Body of pancreas (tissue), 4 donors: ENCODE measurements at regions not wholly inside any gene's neighbourhood (a gene's known extent, or its start where the extent isn't known, plus 50 kb on each side); places are given as distances from the start of the nearest gene placed in this dataset.

Source experiments
- ATAC-seq: fragments of 150-250 bp; one replicate; pipeline ENCODE4 v1.9.1; 2016
- DNase-seq, 4 donors: peaks; one replicate each; pipeline ENCODE4 v3.0.0-alpha.2; 2019
- H3K27ac ChIP-seq, 4 donors: fragments of 200-600 bp; sonication (generic); 1 replicate in 3 of 4; 2 replicates in 1 of 4; pipeline versions ENCODE4 v1.5.1 to v1.6.1; 2016 to 2019; ENCODE audit warnings: mild to moderate bottlenecking in 1 of 4, mixed read lengths in 1 of 4, moderate library complexity in 1 of 4
- H3K27me3 ChIP-seq, 2 donors: fragments of 200-600 bp; sonication (generic); one replicate each; pipeline ENCODE4 v1.6.0; 2016; ENCODE audit warnings: mild to moderate bottlenecking in 1 of 2
- H3K36me3 ChIP-seq, 2 donors: fragments of 200-600 bp; sonication (generic); replicated peaks in 1 of 2; 2 replicates each; pipeline ENCODE4 v1.5.1; 2016; ENCODE audit warnings: low read depth in 2 of 2; ENCODE audit not compliant: insufficient read depth in 1 of 2
- H3K4me1 ChIP-seq: fragments of 200-600 bp; sonication (generic); one replicate; pipeline ENCODE4 v1.6.0; 2016
- H3K4me3 ChIP-seq, 2 donors: fragments of 200-600 bp; sonication (generic); 1 replicate in 1 of 2; 2 replicates in 1 of 2; pipeline ENCODE4 v1.5.1; 2016 to 2019
- H3K9me3 ChIP-seq, 3 donors: fragments of 200-600 bp; sonication (generic); 1 replicate in 2 of 3; 2 replicates in 1 of 3; pipeline ENCODE4 v1.5.1; 2016
- CTCF ChIP-seq, 7 experiments: fragments of 450-650 bp in 4 of 7; fragments of 200-600 bp in 3 of 7; sonication (generic) in 3 of 7; IDR thresholded peaks; one replicate each; pipeline ENCODE4 v1.5.1; 2016 to 2019; ENCODE audit warnings: antibody characterized with exemption in 7 of 7
- POLR2A ChIP-seq, 3 donors: fragments of 450-650 bp; IDR thresholded peaks; one replicate each; pipeline ENCODE4 v1.6.1; 2016; ENCODE audit warnings: antibody characterized with exemption in 3 of 3, mild to moderate bottlenecking in 2 of 3
- WGBS, 2 donors: methylation state at CpG; one replicate each; pipeline ENCODE4 v1.1.5; 2017; 5-methylcytosine and 5-hydroxymethylcytosine counted together
- intact Hi-C: fragments of 100-400 bp; cut with DNase I; formaldehyde crosslinking; loops from one replicate; pipeline ENCODE4 v1.15.1; 2023

DNA sequence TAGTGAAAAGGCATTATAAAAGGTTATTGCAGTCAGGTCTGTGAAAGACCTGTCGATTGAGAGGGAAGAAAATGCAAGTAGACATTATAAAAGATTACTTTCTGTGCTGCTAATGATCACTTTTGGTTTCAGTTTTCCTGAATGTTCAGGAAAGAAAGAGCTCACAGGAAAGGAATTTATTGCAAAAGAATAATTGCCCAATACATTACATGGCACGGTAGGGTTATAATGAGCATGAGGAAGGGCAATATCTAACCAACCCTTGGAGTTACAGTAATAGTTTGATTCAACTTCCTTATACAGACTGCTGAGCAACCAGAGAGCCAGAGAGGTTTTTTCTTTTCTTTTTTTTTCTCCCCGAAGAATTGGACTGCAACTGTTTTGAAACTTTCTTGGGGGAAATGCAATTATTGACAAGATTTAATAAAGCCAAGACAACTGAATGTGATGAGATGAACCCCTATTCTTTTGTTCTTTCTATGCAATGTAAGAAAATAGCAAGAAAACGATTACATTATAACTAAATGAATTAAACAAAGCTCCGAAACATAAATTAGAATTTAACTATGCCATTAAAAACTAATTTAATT is 247.0 kb downstream of the C4orf33 start:
- Histone ChIP-seq H3K4me3 (no peak overlapping the region), H3K36me3 (no peaks in the 10 kb centered on the region), H3K27me3 (no peaks in the 10 kb centered on the region), H3K9me3 (no peaks in the 10 kb centered on the region), H3K4me1 (no peaks in the 10 kb centered on the region), H3K27ac (peak overlapping the region in 3 of 4 donors; percentile 47 to 70 (median 61))
- no peak for DNase-seq
- no peak for TF ChIP-seq POLR2A (IDR thresholded peaks at IDR 0.05)
- peak; percentile 95 for ATAC-seq
- intact Hi-C loops = no loop called here
- 25 to 26% methylated on average over 5 of the region's 5 CpGs for WGBS, 2 donors

GRCh38 chr4:129344058-129344457 is 248.1 kb downstream of the C4orf33 start:
- ATAC-seq = peak; percentile 67
- Histone ChIP-seq H3K27ac (no peak overlapping the region), H3K36me3 (no peaks in the 10 kb centered on the region), H3K4me3 (no peak overlapping the region), H3K9me3 (no peaks in the 10 kb centered on the region), H3K27me3 (no peaks in the 10 kb centered on the region), H3K4me1 (no peaks in the 10 kb centered on the region)
- DNase-seq = peak; percentile 13 to 46 (median 28)
- intact Hi-C loops = no loop called here
- peak; percentile 31 to 63 (median 52) for TF ChIP-seq CTCF (IDR thresholded peaks at IDR 0.05)
- no peak for TF ChIP-seq POLR2A (IDR thresholded peaks at IDR 0.05)
- WGBS, 2 donors = 26 to 29% methylated on average over 11 of the region's 11 CpGs

- ATAC-seq = no peak
Observed at GRCh38 chr4:129345609-129346008, 249.7 kb downstream of the C4orf33 start.

DNA sequence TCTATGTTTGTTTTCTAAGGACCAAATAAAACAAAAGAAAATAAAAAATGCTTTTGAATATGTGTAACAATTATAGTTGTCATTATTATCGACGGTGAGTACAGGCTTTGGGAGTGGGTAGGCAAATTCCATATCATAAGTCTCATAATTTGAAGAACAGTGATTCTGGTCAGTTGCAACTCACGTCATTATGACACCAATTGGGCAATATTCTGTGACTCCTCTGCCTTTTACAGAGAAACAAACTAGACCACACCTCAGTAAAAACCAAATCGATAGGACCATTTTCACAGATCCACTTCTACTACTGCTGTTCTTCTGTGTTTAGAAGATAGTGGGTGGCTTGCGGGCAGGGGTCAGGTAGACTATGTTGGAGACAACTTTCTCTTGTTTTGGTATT is 250.1 kb downstream of the C4orf33 start:
- H3K9me3 ChIP-seq = no peaks in the 10 kb centered on the region
- no peaks in the 10 kb centered on the region for H3K27me3 ChIP-seq
- H3K4me1 ChIP-seq = no peaks in the 10 kb centered on the region
- no peak overlapping the region for H3K27ac ChIP-seq
- TF ChIP-seq POLR2A (IDR thresholded peaks at IDR 0.05) (no peak), CTCF (IDR thresholded peaks at IDR 0.05) (no peak)
- no peak for ATAC-seq
- no peak for DNase-seq
- WGBS, 2 donors = 64 to 70% methylated on average over 5 of the region's 5 CpGs
- intact Hi-C loops = no loop called here
- no peak overlapping the region for H3K4me3 ChIP-seq
- no peaks in the 10 kb centered on the region for H3K36me3 ChIP-seq

More at GRCh38 chr4:129345609-129346008, 249.7 kb downstream of the C4orf33 start:
- Histone ChIP-seq H3K27me3 (no peaks in the 10 kb centered on the region), H3K4me1 (no peaks in the 10 kb centered on the region), H3K27ac (no peak overlapping the region), H3K9me3 (no peaks in the 10 kb centered on the region), H3K4me3 (no peak overlapping the region), H3K36me3 (no peaks in the 10 kb centered on the region)
- no peak for TF ChIP-seq POLR2A (IDR thresholded peaks at IDR 0.05)
- TF ChIP-seq CTCF (IDR thresholded peaks at IDR 0.05) = no peak
- DNase-seq = no peak
- intact Hi-C loops = no loop called here
- WGBS, 2 donors = 81 to 82% methylated on average over 4 of the region's 4 CpGs

DNA sequence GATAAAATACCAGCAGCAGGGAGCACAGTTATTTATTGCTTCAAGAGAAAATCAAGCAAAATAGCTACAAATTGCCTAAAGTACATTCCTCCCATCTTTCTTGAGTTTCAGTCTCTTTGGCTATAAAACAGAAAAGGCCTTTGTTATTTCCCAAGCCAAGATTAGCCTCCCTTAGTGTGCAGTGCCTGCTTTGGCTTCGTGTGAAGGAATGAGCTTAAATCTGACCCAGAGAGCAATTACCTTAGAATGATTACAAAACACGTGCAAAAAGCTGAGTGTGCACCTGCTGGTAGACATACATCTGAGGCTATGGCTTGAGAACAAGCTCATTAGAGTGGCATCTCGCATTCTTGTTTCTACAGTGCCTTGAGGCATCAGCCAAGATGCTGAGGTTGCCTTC is 250.8 kb downstream of the C4orf33 start:
- no peak for DNase-seq
- TF ChIP-seq POLR2A (IDR thresholded peaks at IDR 0.05) (no peak), CTCF (IDR thresholded peaks at IDR 0.05) (no peak)
- intact Hi-C loops = no loop called here
- H3K4me1 ChIP-seq = no peaks in the 10 kb centered on the region
- H3K27me3 ChIP-seq = no peaks in the 10 kb centered on the region
- H3K4me3 ChIP-seq = no peak overlapping the region
- no peaks in the 10 kb centered on the region for H3K36me3 ChIP-seq
- WGBS, 2 donors = 34 to 43% methylated on average over 3 of the region's 3 CpGs
- no peaks in the 10 kb centered on the region for H3K9me3 ChIP-seq
- H3K27ac ChIP-seq = no peak overlapping the region
- ATAC-seq = no peak
